ENCODE measurements at regions not wholly inside any gene's neighbourhood (a gene's known extent, or its start where the extent isn't known, plus 50 kb on each side); places are given as distances from the start of the nearest gene placed in this dataset.

DNA sequence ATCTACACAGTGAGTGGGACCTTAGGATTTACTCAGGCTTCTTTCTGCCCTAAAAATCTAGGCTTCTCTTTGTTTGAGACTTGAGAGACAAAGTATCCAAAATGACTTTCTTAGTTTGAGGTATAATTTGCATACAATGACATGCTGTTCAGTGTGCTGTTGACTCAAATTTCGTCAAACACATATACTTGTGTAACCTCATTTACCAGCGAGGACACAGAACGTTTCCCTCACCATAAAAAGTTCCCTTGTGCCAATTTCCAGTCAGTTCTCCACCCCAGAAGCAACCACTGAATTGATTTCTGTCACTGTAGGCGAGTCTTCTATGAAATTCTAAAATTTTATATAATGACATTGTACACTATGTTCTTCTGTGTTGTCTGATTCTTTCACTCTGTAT is 68.0 kb upstream of the MAF start:
- TF ChIP-seq, protein P1, sequence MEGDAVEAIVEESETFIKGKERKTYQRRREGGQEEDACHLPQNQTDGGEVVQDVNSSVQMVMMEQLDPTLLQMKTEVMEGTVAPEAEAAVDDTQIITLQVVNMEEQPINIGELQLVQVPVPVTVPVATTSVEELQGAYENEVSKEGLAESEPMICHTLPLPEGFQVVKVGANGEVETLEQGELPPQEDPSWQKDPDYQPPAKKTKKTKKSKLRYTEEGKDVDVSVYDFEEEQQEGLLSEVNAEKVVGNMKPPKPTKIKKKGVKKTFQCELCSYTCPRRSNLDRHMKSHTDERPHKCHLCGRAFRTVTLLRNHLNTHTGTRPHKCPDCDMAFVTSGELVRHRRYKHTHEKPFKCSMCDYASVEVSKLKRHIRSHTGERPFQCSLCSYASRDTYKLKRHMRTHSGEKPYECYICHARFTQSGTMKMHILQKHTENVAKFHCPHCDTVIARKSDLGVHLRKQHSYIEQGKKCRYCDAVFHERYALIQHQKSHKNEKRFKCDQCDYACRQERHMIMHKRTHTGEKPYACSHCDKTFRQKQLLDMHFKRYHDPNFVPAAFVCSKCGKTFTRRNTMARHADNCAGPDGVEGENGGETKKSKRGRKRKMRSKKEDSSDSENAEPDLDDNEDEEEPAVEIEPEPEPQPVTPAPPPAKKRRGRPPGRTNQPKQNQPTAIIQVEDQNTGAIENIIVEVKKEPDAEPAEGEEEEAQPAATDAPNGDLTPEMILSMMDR (IDR thresholded peaks at IDR 0.05; ENCODE audit: low read depth, low read length) = no peak
- DNase-seq (ENCODE audit: extremely low read depth, low read depth) = no peak

GRCh38 chr16:79665970-79666369 is 65.4 kb upstream of the MAF start:
- no peak for DNase-seq (ENCODE audit: extremely low read depth, low read depth)
- TF ChIP-seq, protein P1 (IDR thresholded peaks at IDR 0.05; ENCODE audit: low read depth, low read length) = no peak

GRCh38 chr16:79664407-79664806 is 63.9 kb upstream of the MAF start:
- TF ChIP-seq, protein P1 (IDR thresholded peaks at IDR 0.05; ENCODE audit: low read depth, low read length) = no peak
- DNase-seq (ENCODE audit: extremely low read depth, low read depth) = no peak

- no peak for DNase-seq (ENCODE audit: extremely low read depth, low read depth)
- TF ChIP-seq, protein P1 (IDR thresholded peaks at IDR 0.05; ENCODE audit: low read depth, low read length) = no peak
Measured at GRCh38 chr16:79662669-79663313, 62.3 kb upstream of the MAF start.

- DNase-seq (ENCODE audit: extremely low read depth, low read depth) = no peak
- TF ChIP-seq, protein P1 (IDR thresholded peaks at IDR 0.05; ENCODE audit: low read depth, low read length) = no peak
Measured at GRCh38 chr16:79662122-79662521, 61.6 kb upstream of the MAF start.

DNA sequence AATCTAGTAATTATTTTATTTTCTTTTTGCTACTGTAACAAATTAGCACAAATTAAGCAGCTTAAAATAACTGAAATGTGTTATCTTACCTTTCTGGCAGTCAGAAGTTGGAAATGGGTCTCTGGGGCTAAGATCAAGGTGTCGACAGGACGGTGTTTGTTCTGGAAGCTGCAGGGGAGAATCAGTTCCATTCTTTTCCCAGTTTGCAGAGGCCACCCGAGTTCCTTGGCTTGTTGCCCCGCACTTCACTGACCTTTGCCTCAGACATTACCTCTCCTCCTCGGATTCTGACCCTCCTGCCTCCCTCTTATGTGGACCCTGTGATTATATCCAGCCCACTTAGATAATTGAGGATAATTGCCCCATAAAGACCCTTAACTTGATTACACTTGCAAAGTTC is 61.0 kb upstream of the MAF start:
- no peak for DNase-seq (ENCODE audit: extremely low read depth, low read depth)
- TF ChIP-seq, protein P1 (IDR thresholded peaks at IDR 0.05; ENCODE audit: low read depth, low read length) = no peak

- TF ChIP-seq, protein P1 (IDR thresholded peaks at IDR 0.05; ENCODE audit: low read depth, low read length) = no peak
- DNase-seq (ENCODE audit: extremely low read depth, low read depth) = no peak
Measured at GRCh38 chr16:79659344-79659743, 58.8 kb upstream of the MAF start.
